A549 (cell line): ENCODE measurements at regions not wholly inside any gene's neighbourhood (a gene's known extent, or its start where the extent isn't known, plus 50 kb on each side); places are given as distances from the start of the nearest gene placed in this dataset.

Experiments
- ATAC-seq, 2 experiments: fragments of 200-7000 bp in 1 of 2; fragments of >200 bp in 1 of 2; cut with Nextera tagmentation in 1 of 2; cut with Tn5 transposase in 1 of 2; 3 replicates each; pipeline versions ENCODE4 v1.8.0 to v1.9.1; 2018 to 2020; ENCODE audit warnings: mild to moderate bottlenecking in 1 of 2, moderate library complexity in 1 of 2
- CTCF ChIA-PET: fragments of 300-600 bp; sonication (Branson Sonifier 250); formaldehyde crosslinking; extraction: SDS; loops from one replicate; lab custom pipeline; 2021; ENCODE audit warnings: antibody characterized with exemption, inconsistent platforms; lab: Yijun Ruan, JAX
- POLR2A ChIA-PET: fragments of 350-600 bp; formaldehyde crosslinking; extraction: SDS; loops from one replicate; lab custom pipeline; 2021; ENCODE audit warnings: antibody characterized with exemption, inconsistent platforms; lab: Yijun Ruan, JAX
- DNase-seq, 2 experiments: peaks; one replicate each; pipeline versions ENCODE4 v3.0.0 to v3.0.0-alpha.2; 2011 to 2016; ENCODE audit warnings: low read depth in 1 of 2, low spot score in 1 of 2
- FAIRE-seq: peaks from 2 replicates; lab custom pipeline; 2011; peaks lifted over from hg19 to GRCh38; lab: Jason Lieb, UNC
- H3K27ac ChIP-seq, 2 experiments: fragments of >200 bp; sonication (Bioruptor Twin); formaldehyde crosslinking; 3 replicates each; pipeline ENCODE4 v1.5.1; 2016 to 2017
- H3K4me1 ChIP-seq: fragments of >200 bp; sonication (Bioruptor Twin); formaldehyde crosslinking; 3 replicates; pipeline ENCODE4 v1.6.1; 2016
- H3K4me2 ChIP-seq: fragments of >200 bp; sonication (Bioruptor Twin); formaldehyde crosslinking; 3 replicates; pipeline ENCODE4 v1.6.1; 2016
- H3K4me3 ChIP-seq: fragments of >200 bp; sonication (Bioruptor Twin); formaldehyde crosslinking; 3 replicates; pipeline ENCODE4 v1.5.1; 2016
- H3K9me3 ChIP-seq: fragments of >200 bp; sonication (Bioruptor Twin); formaldehyde crosslinking; 3 replicates; pipeline ENCODE4 v1.6.1; 2016
- ATOH8 ChIP-seq: fragments of 250-450 bp; sonication (Bioruptor Pico); IDR thresholded peaks from 2 replicates; pipeline ENCODE4 v1.5.0; 2020; ENCODE audit warnings: low read depth, mild to moderate bottlenecking, moderate library complexity
- CBX8 ChIP-seq: fragments of 200-600 bp; sonication (generic); IDR thresholded peaks from 2 replicates; pipeline ENCODE4 v1.6.1; 2016
- CHD2 ChIP-seq: fragments of 150-350 bp; IDR thresholded peaks from 2 replicates; pipeline ENCODE4 v1.6.1; 2014; ENCODE audit warnings: low read length; ENCODE audit not compliant: partially characterized antibody
- CHD4 ChIP-seq: fragments of 200-600 bp; sonication (generic); IDR thresholded peaks from 2 replicates; pipeline ENCODE4 v1.6.1; 2016; ENCODE audit warnings: antibody characterized with exemption, mild to moderate bottlenecking, borderline replicate concordance
- EHF ChIP-seq: fragments of 250-450 bp; sonication (Bioruptor Pico); IDR thresholded peaks from 2 replicates; pipeline ENCODE4 v1.5.0; 2020; ENCODE audit warnings: mild to moderate bottlenecking
- FOSB ChIP-seq: fragments of 250-450 bp; sonication (Bioruptor Pico); IDR thresholded peaks from 2 replicates; pipeline ENCODE4 v1.5.0; 2020; ENCODE audit warnings: mild to moderate bottlenecking, moderate library complexity
- HES2 ChIP-seq: fragments of >200 bp; sonication (Bioruptor Twin); formaldehyde crosslinking; IDR thresholded peaks from 2 replicates; pipeline ENCODE4 v1.6.1; 2016
- HOXA7 ChIP-seq: fragments of 250-450 bp; sonication (Bioruptor Pico); IDR thresholded peaks from 2 replicates; pipeline ENCODE4 v1.5.0; 2020; ENCODE audit warnings: mild to moderate bottlenecking, moderate library complexity
- HOXB5 ChIP-seq: fragments of 250-450 bp; sonication (Bioruptor Pico); IDR thresholded peaks from 2 replicates; pipeline ENCODE4 v1.5.0; 2020; ENCODE audit warnings: mild to moderate bottlenecking, moderate library complexity
- JUNB ChIP-seq: fragments of >200 bp; sonication (Bioruptor Twin); formaldehyde crosslinking; IDR thresholded peaks from 2 replicates; pipeline ENCODE4 v1.6.1; 2016
- MAX ChIP-seq: IDR thresholded peaks from 2 replicates; pipeline ENCODE4 v1.6.1; 2012
- NFE2L2 ChIP-seq: fragments of 150-350 bp; conservative IDR thresholded peaks from 2 replicates; pipeline ENCODE4 v1.6.1; 2014; ENCODE audit warnings: low read length
- NPAS2 ChIP-seq: fragments of 250-450 bp; sonication (Bioruptor Pico); IDR thresholded peaks from 2 replicates; pipeline ENCODE4 v1.8.0; 2022; ENCODE audit warnings: mild to moderate bottlenecking, moderate library complexity, borderline replicate concordance
- PBX3 ChIP-seq: IDR thresholded peaks from 2 replicates; pipeline ENCODE4 v1.6.1; 2012
- POLR2AphosphoS2 ChIP-seq: conservative IDR thresholded peaks from 2 replicates; pipeline ENCODE4 v1.6.1; 2012; ENCODE audit warnings: low read length, improper control_type of control experiment, inconsistent platforms
- RCOR1 ChIP-seq: fragments of 150-350 bp; IDR thresholded peaks from 2 replicates; pipeline ENCODE4 v1.6.1; 2014; ENCODE audit warnings: antibody characterized with exemption, low read length, low read depth
- REST ChIP-seq: fragments of 200-600 bp; sonication (generic); IDR thresholded peaks from 2 replicates; pipeline ENCODE4 v1.6.1; 2016; ENCODE audit warnings: antibody characterized with exemption, mild to moderate bottlenecking, moderate library complexity
- TFCP2L1 ChIP-seq: fragments of 250-450 bp; sonication (Bioruptor Pico); IDR thresholded peaks from 2 replicates; pipeline ENCODE4 v1.5.0; 2021; ENCODE audit warnings: mild to moderate bottlenecking
- USF2 ChIP-seq: fragments of 450-650 bp; IDR thresholded peaks from 2 replicates; pipeline ENCODE4 v1.6.1; 2014; ENCODE audit warnings: antibody characterized with exemption
- ZNF302 ChIP-seq: fragments of 250-450 bp; sonication (Bioruptor Pico); IDR thresholded peaks from 2 replicates; pipeline ENCODE4 v1.9.0; 2021; ENCODE audit warnings: inconsistent platforms, mild to moderate bottlenecking, moderate library complexity
- WGBS: methylation state at CpG from one replicate; pipeline ENCODE4 v1.1.6; 2017; ENCODE audit errors: missing lambda C conversion rate; 5-methylcytosine and 5-hydroxymethylcytosine counted together

GRCh38 chr2:221111739-221112138 lies 460.4 kb downstream of the EPHA4 start:
- Histone ChIP-seq H3K4me3 (no peak overlapping the region), H3K4me2 (no peak overlapping the region), H3K4me1 (no peaks in the 10 kb centered on the region), H3K9me3 (no peaks in the 10 kb centered on the region), H3K27ac (no peak overlapping the region)
- no peak for FAIRE-seq
- no peak for DNase-seq
- ChIA-PET POLR2A (no interaction called here), CTCF (no interaction called here)
- WGBS = 65% methylated on average over 4 of the region's 4 CpGs
- ATAC-seq = no peak
- TF ChIP-seq ZNF302 (no peak), TFCP2L1 (no peak), CHD4 (no peak), EHF (CRISPR knock-in tag) (no peak), PBX3 (no peak), HES2 (no peak), POLR2AphosphoS2 (no peak), CHD2 (no peak), ATOH8 (no peak), MAX (no peak), USF2 (no peak), HOXB5 (CRISPR knock-in tag) (no peak), RCOR1 (no peak), JUNB (no peak), NFE2L2 (no peak), CBX8 (no peak)
- TF ChIP-seq, all 56 proteins: peak for 0

- DNase-seq = no peak
- no peak overlapping the region for H3K4me3 ChIP-seq
Observed at GRCh38 chr2:221112744-221113143, 459.4 kb downstream of the EPHA4 start.

More at GRCh38 chr2:221112744-221113143, 459.4 kb downstream of the EPHA4 start:
- Histone ChIP-seq H3K4me1 (no peaks in the 10 kb centered on the region), H3K27ac (no peak overlapping the region), H3K9me3 (no peaks in the 10 kb centered on the region), H3K4me2 (no peak overlapping the region)
- no peak for FAIRE-seq
- 12% methylated on average over 3 of the region's 3 CpGs for WGBS
- ChIA-PET POLR2A (no interaction called here), CTCF (no interaction called here)
- TF ChIP-seq HOXA7 (no peak), FOSB (CRISPR knock-in tag) (no peak), NPAS2 (no peak), REST (no peak)
- no peak for ATAC-seq
